H1 (cell line): ENCODE measurements at regions not wholly inside any gene's neighbourhood (a gene's known extent, or its start where the extent isn't known, plus 50 kb on each side); places are given as distances from the start of the nearest gene placed in this dataset.

Source experiments
- CTCF ChIA-PET: fragments of 300-600 bp; sonication (Branson Sonifier 250); formaldehyde crosslinking; loops from one replicate; lab custom pipeline; 2021; ENCODE audit not compliant: partially characterized antibody; lab: Charles Lee
- POLR2A ChIA-PET: fragments of 300-600 bp; sonication (Branson Sonifier 250); formaldehyde crosslinking; loops from one replicate; lab custom pipeline; 2021; ENCODE audit warnings: inconsistent platforms; ENCODE audit not compliant: partially characterized antibody; lab: Charles Lee
- DNase-seq, 2 experiments: peaks; one replicate each; pipeline versions ENCODE4 v3.0.0 to v3.0.0-alpha.2; 2010 to 2022; ENCODE audit warnings: low spot score in 2 of 2, low read depth in 1 of 2, mixed read lengths in 1 of 2
- FAIRE-seq: peaks from 2 replicates; lab custom pipeline; 2011; peaks lifted over from hg19 to GRCh38; lab: Jason Lieb, UNC
- H2AFZ ChIP-seq: 2 replicates; pipeline ENCODE4 v1.8.1; 2012; ENCODE audit warnings: low read length, inconsistent platforms
- H2AK5ac ChIP-seq: 2 replicates; pipeline ENCODE4 v1.6.1; 2013; ENCODE audit warnings: low read depth, low read length
- H2BK120ac ChIP-seq: replicated peaks from 2 replicates; pipeline ENCODE3; 2013; ENCODE audit warnings: low read depth, low read length, inconsistent platforms
- H2BK12ac ChIP-seq: 2 replicates; pipeline ENCODE4 v1.6.1; 2013; ENCODE audit warnings: low read depth, low read length
- H2BK15ac ChIP-seq: 2 replicates; pipeline ENCODE4 v1.6.1; 2013; ENCODE audit warnings: low read length
- H2BK20ac ChIP-seq: 2 replicates; pipeline ENCODE4 v1.6.1; 2013; ENCODE audit warnings: low read length
- H2BK5ac ChIP-seq: 2 replicates; pipeline ENCODE4 v1.6.1; 2013; ENCODE audit warnings: low read depth, low read length
- H3K14ac ChIP-seq: 2 replicates; pipeline ENCODE4 v1.6.1; 2013; ENCODE audit warnings: inconsistent platforms; ENCODE audit not compliant: insufficient read length
- H3K18ac ChIP-seq: 2 replicates; pipeline ENCODE4 v1.6.1; 2013; ENCODE audit warnings: low read length; ENCODE audit errors: extremely low read depth
- H3K23ac ChIP-seq: 2 replicates; pipeline ENCODE4 v1.6.1; 2013; ENCODE audit warnings: inconsistent platforms; ENCODE audit not compliant: insufficient read length
- H3K23me2 ChIP-seq: 2 replicates; pipeline ENCODE4 v1.6.1; 2013; ENCODE audit warnings: low read depth, low read length
- H3K27ac ChIP-seq: 2 replicates; pipeline ENCODE4 v1.6.1; 2011; ENCODE audit warnings: low read depth, low read length, inconsistent platforms
- H3K27me3 ChIP-seq, 4 experiments: replicated peaks in 1 of 4; 1 replicate in 1 of 4; 2 replicates in 3 of 4; pipeline versions ENCODE4 v1.6.1 to v1.8.1; 2011 to 2013; ENCODE audit warnings: low read length in 3 of 4, mild to moderate bottlenecking in 3 of 4, inconsistent platforms in 2 of 4, mixed read lengths in 2 of 4, moderate library complexity in 1 of 4; ENCODE audit not compliant: control insufficient read depth in 3 of 4, insufficient read depth in 3 of 4; ENCODE audit errors: extremely low read depth in 1 of 4
- H3K36me3 ChIP-seq, 4 experiments: 2 replicates each; pipeline versions ENCODE4 v1.6.1 to v1.8.1; 2011 to 2013; ENCODE audit warnings: mild to moderate bottlenecking in 4 of 4, low read length in 3 of 4, moderate library complexity in 2 of 4, control low read depth in 1 of 4, inconsistent platforms in 1 of 4; ENCODE audit not compliant: insufficient read depth in 4 of 4, control insufficient read depth in 2 of 4
- H3K4ac ChIP-seq: replicated peaks from 2 replicates; pipeline ENCODE3; 2013; ENCODE audit warnings: low read length, low read depth, mixed read lengths, inconsistent platforms; ENCODE audit not compliant: insufficient read length
- H3K4me1 ChIP-seq, 4 experiments: replicated peaks in 1 of 4; 1 replicate in 1 of 4; 2 replicates in 3 of 4; pipeline versions ENCODE4 v1.6.1 to v1.8.1; 2011 to 2013; ENCODE audit warnings: low read length in 3 of 4, inconsistent platforms in 2 of 4, mixed read lengths in 1 of 4; ENCODE audit not compliant: insufficient read depth in 4 of 4, control insufficient read depth in 3 of 4
- H3K4me2 ChIP-seq, 2 experiments: 2 replicates each; pipeline versions ENCODE4 v1.6.1 to v1.8.1; 2011 to 2013; ENCODE audit warnings: low read depth in 2 of 2, low read length in 2 of 2, control low read depth in 1 of 2, inconsistent platforms in 1 of 2, mild to moderate bottlenecking in 1 of 2; ENCODE audit not compliant: insufficient read depth in 1 of 2
- H3K4me3 ChIP-seq, 4 experiments: fragments of 200-600, 300-600 bp in 1 of 4; sonication (generic), shearing (Covaris generic), sonication (Bioruptor Twin) in 1 of 4; 2 replicates each; pipeline versions ENCODE4 v1.5.1 to v1.8.1; 2011 to 2016; ENCODE audit warnings: low read length in 4 of 4, low read depth in 3 of 4, control low read depth in 2 of 4, inconsistent platforms in 2 of 4, mild to moderate bottlenecking in 2 of 4, mixed read lengths in 1 of 4, moderate library complexity in 1 of 4; ENCODE audit not compliant: insufficient read depth in 2 of 4; ENCODE audit errors: extremely low read depth in 1 of 4
- H3K56ac ChIP-seq: replicated peaks from 2 replicates; pipeline ENCODE3; 2013; ENCODE audit warnings: low read depth, mild to moderate bottlenecking, mixed read lengths, low read length, inconsistent platforms; ENCODE audit not compliant: insufficient read length
- H3K79me1 ChIP-seq: 2 replicates; pipeline ENCODE4 v1.6.1; 2013; ENCODE audit warnings: low read depth, low read length, control low read depth
- H3K79me2 ChIP-seq, 2 experiments: 2 replicates each; pipeline versions ENCODE4 v1.6.1 to v1.8.1; 2012 to 2013; ENCODE audit warnings: low read length in 2 of 2, mild to moderate bottlenecking in 2 of 2, inconsistent platforms in 1 of 2; ENCODE audit not compliant: insufficient read depth in 2 of 2, control insufficient read depth in 1 of 2
- H3K9ac ChIP-seq, 4 experiments: replicated peaks in 1 of 4; 1 replicate in 1 of 4; 2 replicates in 3 of 4; pipeline versions ENCODE4 v1.6.1 to v1.8.1; 2011 to 2013; ENCODE audit warnings: low read depth in 3 of 4, low read length in 3 of 4, control low read depth in 2 of 4, mild to moderate bottlenecking in 2 of 4, moderate library complexity in 2 of 4, inconsistent platforms in 1 of 4; ENCODE audit errors: extremely low read depth in 1 of 4
- H3K9me3 ChIP-seq, 2 experiments: 2 replicates each; pipeline versions ENCODE4 v1.6.1 to v1.8.1; 2012 to 2013; ENCODE audit warnings: mild to moderate bottlenecking in 2 of 2, moderate library complexity in 2 of 2, control low read depth in 1 of 2, inconsistent platforms in 1 of 2, low read depth in 1 of 2, low read length in 1 of 2, mixed read lengths in 1 of 2; ENCODE audit not compliant: insufficient read depth in 2 of 2
- H4K20me1 ChIP-seq, 2 experiments: replicated peaks in 1 of 2; 2 replicates each; pipeline versions ENCODE3 to v1.8.1; 2011 to 2013; ENCODE audit warnings: inconsistent platforms in 2 of 2, low read length in 2 of 2, mild to moderate bottlenecking in 1 of 2; ENCODE audit not compliant: insufficient read depth in 2 of 2, control insufficient read depth in 1 of 2
- H4K5ac ChIP-seq: 2 replicates; pipeline ENCODE4 v1.6.1; 2013; ENCODE audit warnings: low read length, low read depth, mixed read lengths, inconsistent platforms; ENCODE audit not compliant: insufficient read length
- H4K8ac ChIP-seq: 2 replicates; pipeline ENCODE4 v1.8.0; 2013; ENCODE audit warnings: mild to moderate bottlenecking, moderate library complexity, low read length, inconsistent platforms; ENCODE audit not compliant: insufficient read depth; ENCODE audit errors: extremely low read depth
- H4K91ac ChIP-seq: replicated peaks from 2 replicates; pipeline ENCODE3; 2013; ENCODE audit warnings: low read length, mixed read lengths, inconsistent platforms; ENCODE audit not compliant: insufficient read length
- BCL11A ChIP-seq, 2 experiments: IDR thresholded peaks; one replicate each; pipeline ENCODE4 v1.6.1; 2011; ENCODE audit warnings: low read depth in 2 of 2, low read length in 2 of 2, mild to moderate bottlenecking in 2 of 2
- EP300 ChIP-seq, 2 experiments: IDR thresholded peaks; 1 replicate in 1 of 2; 2 replicates in 1 of 2; pipeline ENCODE4 v1.6.1; 2011 to 2012; ENCODE audit warnings: low read depth in 2 of 2, low read length in 2 of 2, mild to moderate bottlenecking in 2 of 2, borderline replicate concordance in 1 of 2, inconsistent platforms in 1 of 2, moderate library complexity in 1 of 2
- EZH2 ChIP-seq: fragments of 200-600 bp; sonication (generic); IDR thresholded peaks from 2 replicates; pipeline ENCODE4 v1.7.1; 2012; ENCODE audit warnings: low read depth, mild to moderate bottlenecking, moderate library complexity, low read length, inconsistent platforms; ENCODE audit not compliant: severe bottlenecking
- RBBP5 ChIP-seq: IDR thresholded peaks from 2 replicates; pipeline ENCODE4 v1.7.1; 2012; ENCODE audit warnings: low read depth, mild to moderate bottlenecking, inconsistent platforms, low read length, moderate library complexity, borderline replicate concordance
- TAF1 ChIP-seq: IDR thresholded peaks from 2 replicates; pipeline ENCODE4 v1.6.1; 2011; ENCODE audit warnings: mild to moderate bottlenecking, low read depth, low read length
- WGBS, 2 experiments: shearing (Covaris generic) in 1 of 2; methylation state at CpG; one replicate each; pipeline versions ENCODE4 v1.1.6 to v1.1.7; 2013 to 2015; ENCODE audit warnings: low lambda C conversion rate in 2 of 2, mixed read lengths in 2 of 2, inconsistent platforms in 1 of 2, low coverage in 1 of 2, missing lambda C conversion rate in 1 of 2; ENCODE audit not compliant: insufficient replicate concordance in 2 of 2, insufficient coverage in 1 of 2, insufficient read length in 1 of 2; ENCODE audit errors: extremely low coverage in 1 of 2, missing lambda C conversion rate in 1 of 2; 5-methylcytosine and 5-hydroxymethylcytosine counted together
- TF ChIP-seq, protein P1 (sequence below), 3 experiments: IDR thresholded peaks; 1 replicate in 2 of 3; 2 replicates in 1 of 3; pipeline versions ENCODE4 v1.5.1 to v1.6.1; 2011; ENCODE audit warnings: low read length in 3 of 3, mild to moderate bottlenecking in 3 of 3, inconsistent platforms in 2 of 3, low read depth in 1 of 3, moderate library complexity in 1 of 3; ENCODE audit not compliant: insufficient read depth in 1 of 3; ENCODE audit errors: control extremely low read depth in 1 of 3
- TF ChIP-seq, protein P2 (sequence below): IDR thresholded peaks from 2 replicates; pipeline ENCODE4 v1.6.1; 2012; ENCODE audit warnings: inconsistent platforms
- TF ChIP-seq, protein P3 (sequence below): IDR thresholded peaks from 2 replicates; pipeline ENCODE4 v1.6.1; 2012; ENCODE audit warnings: inconsistent platforms
- TF ChIP-seq, protein P4 (sequence below): IDR thresholded peaks from 2 replicates; pipeline ENCODE4 v1.6.1; 2011; ENCODE audit warnings: low read length, improper control_type of control experiment

DNA sequence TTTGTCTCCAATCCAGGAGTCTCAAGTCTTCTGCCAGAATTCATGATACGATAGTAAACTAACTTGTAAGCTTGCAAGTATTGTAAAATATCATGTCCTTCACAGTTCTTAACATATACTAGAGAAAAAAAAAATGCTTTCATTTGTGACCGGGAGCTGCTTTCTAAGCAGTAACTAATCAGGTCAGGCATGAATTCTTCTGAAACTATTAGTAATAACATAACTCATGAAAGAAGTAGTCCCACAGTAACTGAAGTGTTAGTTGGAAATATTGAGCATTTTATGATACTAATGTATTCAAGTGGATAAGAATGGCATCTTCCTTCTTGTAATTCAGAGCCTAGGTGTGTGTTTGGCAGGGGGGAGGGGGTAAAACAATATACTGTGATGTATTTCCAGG lies 665.6 kb downstream of the DNAJB9 start:
- H3K56ac ChIP-seq = no peak overlapping the region
- H4K5ac ChIP-seq = no peak overlapping the region
- H3K27me3 ChIP-seq = no peaks in the 10 kb centered on the region
- no peak overlapping the region for H2BK20ac ChIP-seq
- no peak overlapping the region for H4K91ac ChIP-seq
- no peak overlapping the region for H2BK120ac ChIP-seq
- no peak overlapping the region for H3K18ac ChIP-seq
- H3K79me2 ChIP-seq = no peaks in the 10 kb centered on the region
- H2BK15ac ChIP-seq = no peak overlapping the region
- POLR2A ChIA-PET = no interaction called here
- no peaks in the 10 kb centered on the region for H3K79me1 ChIP-seq
- no peak overlapping the region for H3K23ac ChIP-seq
- FAIRE-seq (no peak), DNase-seq (no peak)
- peaks cover 0 to 2% (median 0%) of the 10 kb centered on the region in 4 experiments; a peak in 1 of 8 replicates for H3K36me3 ChIP-seq
- no peak overlapping the region for H2BK12ac ChIP-seq
- H3K14ac ChIP-seq = no peak overlapping the region
- no peak overlapping the region for H3K4me3 ChIP-seq
- no peak overlapping the region for H2BK5ac ChIP-seq
- no peak overlapping the region for H3K27ac ChIP-seq
- CTCF ChIA-PET = interaction anchor here (0.6 to 1.8 kb wide), 2 partner anchors 25 to 243 kb away, joined by 4 read pairs; no protein-coding TSS in a partner anchor
- no peaks in the 10 kb centered on the region for H4K20me1 ChIP-seq
- 97% methylated on average over 2 of the region's 2 CpGs; no CpG with 5 or more reads in 1 of the 2 experiments for WGBS, 2 experiments
- no peaks in the 10 kb centered on the region for H3K23me2 ChIP-seq
- H2AK5ac ChIP-seq = no peak overlapping the region
- no peak overlapping the region for H3K4me2 ChIP-seq
- H3K4me1 ChIP-seq = peaks cover 0 to 3% (median 1%) of the 10 kb centered on the region in 4 experiments; a peak in 1 of 7 replicates
- H3K9ac ChIP-seq = no peak overlapping the region
- no peak overlapping the region for H2AFZ ChIP-seq
- H4K8ac ChIP-seq = no peak overlapping the region
- no peak overlapping the region for H3K4ac ChIP-seq
- peaks cover 8 to 13% of the 10 kb centered on the region in 2 experiments; a peak in 3 of 4 replicates for H3K9me3 ChIP-seq
- TF ChIP-seq, protein P1, sequence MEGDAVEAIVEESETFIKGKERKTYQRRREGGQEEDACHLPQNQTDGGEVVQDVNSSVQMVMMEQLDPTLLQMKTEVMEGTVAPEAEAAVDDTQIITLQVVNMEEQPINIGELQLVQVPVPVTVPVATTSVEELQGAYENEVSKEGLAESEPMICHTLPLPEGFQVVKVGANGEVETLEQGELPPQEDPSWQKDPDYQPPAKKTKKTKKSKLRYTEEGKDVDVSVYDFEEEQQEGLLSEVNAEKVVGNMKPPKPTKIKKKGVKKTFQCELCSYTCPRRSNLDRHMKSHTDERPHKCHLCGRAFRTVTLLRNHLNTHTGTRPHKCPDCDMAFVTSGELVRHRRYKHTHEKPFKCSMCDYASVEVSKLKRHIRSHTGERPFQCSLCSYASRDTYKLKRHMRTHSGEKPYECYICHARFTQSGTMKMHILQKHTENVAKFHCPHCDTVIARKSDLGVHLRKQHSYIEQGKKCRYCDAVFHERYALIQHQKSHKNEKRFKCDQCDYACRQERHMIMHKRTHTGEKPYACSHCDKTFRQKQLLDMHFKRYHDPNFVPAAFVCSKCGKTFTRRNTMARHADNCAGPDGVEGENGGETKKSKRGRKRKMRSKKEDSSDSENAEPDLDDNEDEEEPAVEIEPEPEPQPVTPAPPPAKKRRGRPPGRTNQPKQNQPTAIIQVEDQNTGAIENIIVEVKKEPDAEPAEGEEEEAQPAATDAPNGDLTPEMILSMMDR (IDR thresholded peaks at IDR 0.05; ENCODE audit: control extremely low read depth in 1 of 3, insufficient read depth in 1 of 3, low read depth in 1 of 3, low read length in 3 of 3) = no peak
- TF ChIP-seq, protein P2, sequence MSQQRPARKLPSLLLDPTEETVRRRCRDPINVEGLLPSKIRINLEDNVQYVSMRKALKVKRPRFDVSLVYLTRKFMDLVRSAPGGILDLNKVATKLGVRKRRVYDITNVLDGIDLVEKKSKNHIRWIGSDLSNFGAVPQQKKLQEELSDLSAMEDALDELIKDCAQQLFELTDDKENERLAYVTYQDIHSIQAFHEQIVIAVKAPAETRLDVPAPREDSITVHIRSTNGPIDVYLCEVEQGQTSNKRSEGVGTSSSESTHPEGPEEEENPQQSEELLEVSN = no peak
- TF ChIP-seq, protein P3, sequence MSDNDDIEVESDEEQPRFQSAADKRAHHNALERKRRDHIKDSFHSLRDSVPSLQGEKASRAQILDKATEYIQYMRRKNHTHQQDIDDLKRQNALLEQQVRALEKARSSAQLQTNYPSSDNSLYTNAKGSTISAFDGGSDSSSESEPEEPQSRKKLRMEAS = no peak
- no peak for TF ChIP-seq TAF1
- no peak for TF ChIP-seq EP300 (IDR thresholded peaks at IDR 0.05; ENCODE audit: borderline replicate concordance in 1 of 2, low read depth in 2 of 2, low read length in 2 of 2)
- TF ChIP-seq BCL11A (IDR thresholded peaks at IDR 0.05; ENCODE audit: low read depth in 2 of 2, low read length in 2 of 2) = no peak
- TF ChIP-seq EZH2 = no peak
- TF ChIP-seq RBBP5 = no peak
- TF ChIP-seq, protein P4, sequence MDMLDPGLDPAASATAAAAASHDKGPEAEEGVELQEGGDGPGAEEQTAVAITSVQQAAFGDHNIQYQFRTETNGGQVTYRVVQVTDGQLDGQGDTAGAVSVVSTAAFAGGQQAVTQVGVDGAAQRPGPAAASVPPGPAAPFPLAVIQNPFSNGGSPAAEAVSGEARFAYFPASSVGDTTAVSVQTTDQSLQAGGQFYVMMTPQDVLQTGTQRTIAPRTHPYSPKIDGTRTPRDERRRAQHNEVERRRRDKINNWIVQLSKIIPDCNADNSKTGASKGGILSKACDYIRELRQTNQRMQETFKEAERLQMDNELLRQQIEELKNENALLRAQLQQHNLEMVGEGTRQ = no peak
